NB4 (cell line): ENCODE measurements at regions not wholly inside any gene's neighbourhood (a gene's known extent, or its start where the extent isn't known, plus 50 kb on each side); places are given as distances from the start of the nearest gene placed in this dataset.

Source experiments
- CTCF ChIP-seq: IDR thresholded peaks from one replicate; pipeline ENCODE4 v1.5.1; 2012; ENCODE audit warnings: low read depth, low read length
- MYC ChIP-seq: IDR thresholded peaks from 2 replicates; pipeline ENCODE4 v1.6.1; 2011; ENCODE audit warnings: low read depth, low read length
- POLR2A ChIP-seq: IDR thresholded peaks from 2 replicates; pipeline ENCODE4 v1.6.1; 2011; ENCODE audit warnings: mild to moderate bottlenecking; ENCODE audit not compliant: insufficient read length; ENCODE audit errors: extremely low read depth
- TF ChIP-seq, protein P1 (sequence below): IDR thresholded peaks from 2 replicates; pipeline ENCODE4 v1.6.1; 2011; ENCODE audit warnings: low read depth, low read length

- no peak for TF ChIP-seq CTCF
- TF ChIP-seq, protein P1, sequence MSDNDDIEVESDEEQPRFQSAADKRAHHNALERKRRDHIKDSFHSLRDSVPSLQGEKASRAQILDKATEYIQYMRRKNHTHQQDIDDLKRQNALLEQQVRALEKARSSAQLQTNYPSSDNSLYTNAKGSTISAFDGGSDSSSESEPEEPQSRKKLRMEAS = no peak
- TF ChIP-seq MYC = no peak
- no peak for TF ChIP-seq POLR2A
Observed at GRCh38 chr3:96711816-96712215, 102.6 kb upstream of the EPHA6 start.
